Activated gamma-delta T cell (primary cell): ENCODE measurements at regions not wholly inside any gene's neighbourhood (a gene's known extent, or its start where the extent isn't known, plus 50 kb on each side); places are given as distances from the start of the nearest gene placed in this dataset.
"Not testable (repeated sequence)": the region's sequence is repeated elsewhere in the genome, so short reads cannot be mapped to it uniquely, and the experiment has no call there.

Experiments used
- DNase-seq: peaks from one replicate; lab custom pipeline; 2025; lab: John Stamatoyannopoulos, UW

- DNase-seq = no peak
Measured at GRCh38 chr11:21625982-21626381, 566.9 kb upstream of the ANO5 start.

- DNase-seq = no peak
Measured at GRCh38 chr11:21628641-21629040, 564.2 kb upstream of the ANO5 start.

GRCh38 chr11:21630934-21631478 lies 561.9 kb upstream of the ANO5 start:
- no peak for DNase-seq

GRCh38 chr11:21631991-21632390 lies 560.9 kb upstream of the ANO5 start:
- DNase-seq = no peak

GRCh38 chr11:21634491-21634890 lies 558.4 kb upstream of the ANO5 start:
- DNase-seq = no peak

GRCh38 chr11:21634956-21635355 lies 557.9 kb upstream of the ANO5 start:
- no peak for DNase-seq

- no peak for DNase-seq
Measured at GRCh38 chr11:21635394-21636145, 557.3 kb upstream of the ANO5 start.

- no peak for DNase-seq
Measured at GRCh38 chr11:21636561-21636960, 556.3 kb upstream of the ANO5 start.

- no peak for DNase-seq
Measured at GRCh38 chr11:21640491-21640890, 552.4 kb upstream of the ANO5 start.

- no peak for DNase-seq
Measured at GRCh38 chr11:21641869-21642268, 551.0 kb upstream of the ANO5 start.

- DNase-seq = no peak
Measured at GRCh38 chr11:21646351-21646750, 546.5 kb upstream of the ANO5 start.

GRCh38 chr11:21650961-21651360 lies 541.9 kb upstream of the ANO5 start:
- no peak for DNase-seq

- no peak for DNase-seq
Measured at GRCh38 chr11:21653951-21654421, 538.9 kb upstream of the ANO5 start.

GRCh38 chr11:21656065-21656464 lies 536.8 kb upstream of the ANO5 start:
- DNase-seq = no peak

GRCh38 chr11:21658654-21659193 lies 534.2 kb upstream of the ANO5 start:
- DNase-seq = no peak

- not testable (repeated sequence) for DNase-seq
Measured at GRCh38 chr11:21659377-21659776, 533.5 kb upstream of the ANO5 start.

- no peak for DNase-seq
Measured at GRCh38 chr11:21659961-21660360, 532.9 kb upstream of the ANO5 start.

- no peak for DNase-seq
Measured at GRCh38 chr11:21675049-21675616, 517.8 kb upstream of the ANO5 start.

GRCh38 chr11:21687643-21688042 lies 505.2 kb upstream of the ANO5 start:
- DNase-seq = no peak

- DNase-seq = no peak
Measured at GRCh38 chr11:21704539-21704938, 488.3 kb upstream of the ANO5 start.

GRCh38 chr11:21707116-21707739 lies 485.7 kb upstream of the ANO5 start:
- DNase-seq = no peak

GRCh38 chr11:21710809-21711208 lies 482.1 kb upstream of the ANO5 start:
- no peak for DNase-seq

- DNase-seq = no peak
Measured at GRCh38 chr11:21711341-21711740, 481.5 kb upstream of the ANO5 start.
